DMS114 treated with DMSO at 0.1 percent for 48 hours (cell line): ENCODE measurements at regions not wholly inside any gene's neighbourhood (a gene's known extent, or its start where the extent isn't known, plus 50 kb on each side); places are given as distances from the start of the nearest gene placed in this dataset.

Experiments
- DNase-seq: peaks from one replicate; lab custom pipeline; 2025; ENCODE audit not compliant: unreplicated experiment; lab: John Stamatoyannopoulos, UW

DNA sequence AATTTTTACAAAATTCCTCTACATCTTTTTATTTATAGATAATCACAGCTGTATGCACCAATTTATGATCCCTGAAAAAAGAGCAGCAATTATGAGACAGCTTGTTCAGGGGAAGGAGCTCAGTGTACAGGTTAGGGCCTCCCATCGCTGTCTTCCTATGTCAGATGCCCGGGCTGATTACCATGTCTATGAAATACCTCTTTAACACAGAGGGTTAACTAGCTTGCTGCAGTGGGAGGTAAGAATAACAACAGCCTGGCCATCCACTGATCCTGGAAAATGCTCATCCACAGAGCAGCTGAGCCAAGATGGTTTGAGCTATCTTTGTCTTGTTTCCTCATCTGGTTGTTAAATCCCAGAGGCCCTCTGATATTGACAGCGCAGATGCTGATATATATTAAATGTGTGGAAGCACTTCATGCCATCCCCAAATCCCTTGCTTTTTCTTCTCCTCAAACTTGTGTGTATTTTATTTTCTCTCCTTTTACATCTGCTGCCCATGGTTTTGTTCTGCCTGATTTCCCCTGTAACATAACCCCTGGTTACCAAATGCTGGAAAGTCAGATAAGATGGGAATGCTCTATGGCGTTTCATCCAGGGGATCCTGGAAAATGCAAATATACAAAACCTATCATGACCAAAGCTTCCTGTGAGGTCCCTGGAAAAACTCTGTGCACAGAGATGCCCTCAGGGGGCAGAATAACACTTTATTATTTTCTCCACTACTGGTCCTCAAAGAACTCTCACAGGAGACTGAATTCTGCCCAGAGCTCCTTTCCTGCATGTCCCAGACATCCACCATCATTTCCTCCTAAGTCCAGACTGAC is 85.8 kb upstream of the PUDP start:
- no peak for DNase-seq

DNA sequence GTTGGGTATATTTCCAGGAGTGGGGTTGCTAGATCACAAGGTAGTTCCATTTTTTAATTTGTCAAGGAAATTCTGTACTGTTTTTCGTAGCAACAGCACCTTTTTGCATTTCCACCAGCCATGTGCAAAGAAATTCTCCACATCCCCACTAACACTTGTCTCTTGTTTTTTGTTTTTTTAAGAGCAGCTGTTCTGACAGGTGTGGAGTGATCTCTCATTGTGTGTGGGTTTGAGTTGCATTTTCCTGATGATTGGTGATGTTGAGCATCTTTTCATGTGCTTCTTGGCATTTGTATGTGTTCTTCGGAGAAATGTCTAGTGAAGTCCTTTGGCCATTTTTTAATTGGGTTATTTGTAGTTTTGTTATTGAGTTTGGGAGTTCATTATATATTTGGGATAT is 80.3 kb upstream of the PUDP start:
- DNase-seq: no peak

DNA sequence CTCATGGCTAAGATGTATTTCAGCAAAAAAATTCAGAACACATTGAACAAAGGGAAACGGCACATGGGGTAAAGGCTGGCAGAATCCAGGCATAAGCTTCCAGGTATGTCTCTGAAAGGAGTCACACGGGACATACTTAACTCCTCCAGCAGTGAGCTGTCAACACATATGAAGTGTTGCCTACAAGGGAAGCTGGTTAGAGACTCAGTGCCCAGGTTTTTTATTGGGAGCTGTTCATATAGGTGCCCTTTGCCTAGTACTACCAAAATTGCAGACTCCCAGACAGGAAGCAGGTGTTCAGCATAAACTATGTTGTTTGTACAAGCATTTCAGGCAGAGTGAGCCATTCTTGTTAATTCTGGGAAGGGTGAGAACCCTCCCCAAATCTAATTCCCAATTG is 77.4 kb upstream of the PUDP start:
- no peak for DNase-seq

DNA sequence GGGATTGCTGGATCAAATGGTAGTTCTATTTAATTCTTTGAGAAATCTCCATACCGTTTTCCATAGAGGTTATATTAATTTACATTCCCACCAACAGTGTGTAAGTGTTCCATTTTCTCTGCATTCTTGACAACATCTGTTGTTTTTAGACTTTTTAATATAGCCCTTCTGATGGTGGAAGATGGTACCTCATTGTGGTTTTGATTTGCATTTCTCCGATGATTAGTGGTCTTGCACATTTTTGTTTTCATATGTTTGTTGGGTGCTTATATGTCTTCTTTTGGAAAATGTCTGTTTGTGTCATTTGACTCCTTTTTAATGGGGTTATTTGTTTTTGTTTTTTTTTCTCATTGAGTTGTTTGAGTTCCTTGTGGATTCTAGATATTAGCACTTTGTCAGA is 75.3 kb upstream of the PUDP start:
- no peak for DNase-seq

DNA sequence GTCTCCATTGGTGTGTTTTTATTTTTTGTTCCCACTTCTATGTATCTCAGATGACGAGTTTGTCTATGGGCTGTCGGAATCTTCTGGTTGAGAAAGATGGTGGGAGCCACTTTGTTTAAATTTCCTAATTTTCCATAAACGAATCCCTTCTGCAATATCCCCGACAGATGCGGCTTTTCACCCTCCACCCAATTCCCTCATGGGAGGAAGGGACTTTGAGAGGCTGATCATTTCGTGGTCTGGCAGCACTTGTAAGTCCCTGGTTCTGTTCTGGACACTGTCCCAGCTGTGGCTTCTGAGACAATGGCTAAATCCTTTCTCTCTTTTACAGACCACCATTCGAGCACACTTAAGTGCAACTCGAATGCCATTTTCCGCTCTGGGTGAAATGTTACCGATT is 72.2 kb upstream of the PUDP start:
- DNase-seq: no peak

DNA sequence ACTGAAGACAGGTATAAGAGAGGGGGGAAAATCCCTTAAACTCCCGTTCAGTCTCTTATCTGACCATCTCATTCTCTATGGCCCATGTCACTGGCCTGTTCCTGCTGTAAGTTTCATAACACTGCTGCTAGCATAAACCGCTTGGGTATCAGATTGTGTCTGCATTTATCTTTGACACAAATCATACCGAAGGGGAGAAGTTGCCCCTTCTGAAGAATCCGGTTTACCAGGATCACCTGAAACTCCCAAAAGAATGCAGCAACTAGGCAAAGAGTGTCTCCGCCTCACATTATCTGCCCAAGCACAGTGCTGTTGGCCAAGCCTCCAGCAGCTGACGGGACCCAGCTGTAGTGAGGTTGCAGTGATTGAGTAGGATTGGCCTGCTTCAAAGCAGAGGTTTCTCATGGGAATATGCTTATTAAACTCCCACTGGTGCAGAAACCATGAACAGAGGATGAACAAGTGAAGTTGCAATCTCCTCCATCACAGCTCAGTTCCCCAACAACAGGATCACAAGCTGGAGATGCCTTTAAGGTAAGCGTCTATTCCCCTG is 71.3 kb upstream of the PUDP start:
- DNase-seq: no peak

DNA sequence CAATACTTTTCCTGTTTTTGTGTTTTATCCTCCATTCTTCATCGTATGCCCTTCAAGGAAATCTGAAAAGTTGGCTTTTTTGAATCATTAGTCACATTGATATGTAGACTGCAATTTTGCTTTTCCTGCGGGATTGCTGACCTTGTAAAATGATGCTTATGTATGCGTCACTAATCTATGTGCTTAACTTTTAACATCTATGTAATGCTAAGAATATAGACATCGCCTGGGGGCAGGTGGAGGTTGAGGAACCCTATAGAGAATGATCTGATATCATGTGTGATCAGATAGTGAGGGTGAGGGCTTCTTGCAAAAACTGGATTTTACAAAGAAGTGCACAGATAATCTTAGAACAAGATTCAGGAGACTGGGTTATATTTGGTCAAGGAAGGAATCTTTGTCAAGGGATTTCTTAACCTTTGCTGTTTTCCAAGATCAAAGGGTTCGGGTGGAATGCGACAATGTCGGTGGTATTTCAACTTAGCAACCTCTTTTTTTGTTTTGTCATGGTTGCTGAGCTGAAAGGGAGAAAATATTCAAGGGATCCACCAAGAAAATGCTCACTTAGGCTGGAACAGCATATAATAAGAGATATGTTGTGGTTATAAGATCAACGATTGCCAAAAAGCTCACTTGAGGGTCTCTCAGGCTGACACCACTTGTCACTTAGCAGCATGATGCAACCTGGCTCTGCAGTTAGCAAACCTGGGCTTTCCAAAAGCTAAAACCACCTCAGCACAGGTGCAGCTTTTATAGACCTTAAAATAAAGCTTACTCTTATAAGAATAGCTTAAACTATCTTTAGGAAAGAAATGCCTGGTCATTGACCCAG is 70.6 kb upstream of the PUDP start:
- no peak for DNase-seq

DNA sequence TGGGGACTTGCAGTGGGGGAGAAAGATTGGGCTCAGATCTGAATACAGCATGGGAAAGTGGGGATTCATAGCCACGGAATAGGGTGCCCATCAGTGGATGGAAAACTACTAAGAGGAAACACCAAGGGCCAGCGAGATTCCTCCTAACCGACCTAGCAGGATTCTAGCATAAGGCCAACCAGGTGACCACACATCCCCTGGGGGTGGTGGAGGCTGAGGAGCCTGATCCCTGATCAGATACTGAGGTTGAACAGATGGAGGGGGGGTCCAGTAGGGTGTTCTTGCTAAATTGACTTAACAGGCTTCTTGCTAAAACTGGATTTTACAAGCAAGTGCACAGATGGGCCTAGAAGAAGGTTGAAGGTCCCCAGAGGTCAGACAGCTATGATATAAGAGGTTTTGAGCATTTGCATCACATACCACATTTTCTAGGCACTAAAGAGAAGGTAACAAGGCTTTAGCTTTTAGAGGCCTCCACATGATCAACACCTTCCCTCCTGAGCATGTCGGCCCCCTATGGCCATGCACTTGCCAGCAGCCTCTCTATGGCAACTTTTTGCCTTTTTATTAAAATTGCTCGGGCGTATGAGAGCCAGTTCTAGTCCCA is 69.1 kb upstream of the PUDP start:
- no peak for DNase-seq

DNA sequence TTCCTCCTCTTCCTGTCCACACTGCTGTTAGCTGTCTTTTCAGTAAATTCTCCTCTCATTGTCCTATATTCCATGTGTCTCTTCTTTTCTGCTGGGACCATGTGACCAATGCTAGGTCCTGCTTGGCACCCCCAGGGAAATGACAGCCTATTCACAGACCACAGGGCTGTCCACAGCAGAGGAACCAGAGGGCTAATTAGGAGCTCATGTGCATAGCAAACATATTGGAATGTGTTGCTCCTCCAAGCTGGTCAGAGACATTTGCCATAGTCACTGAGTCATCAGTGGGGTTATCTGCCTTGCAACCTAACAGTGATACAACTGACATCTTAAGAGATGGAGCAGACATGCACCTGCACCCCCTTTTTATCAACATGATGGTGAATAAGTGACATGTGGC is 67.9 kb upstream of the PUDP start:
- DNase-seq: no peak

DNA sequence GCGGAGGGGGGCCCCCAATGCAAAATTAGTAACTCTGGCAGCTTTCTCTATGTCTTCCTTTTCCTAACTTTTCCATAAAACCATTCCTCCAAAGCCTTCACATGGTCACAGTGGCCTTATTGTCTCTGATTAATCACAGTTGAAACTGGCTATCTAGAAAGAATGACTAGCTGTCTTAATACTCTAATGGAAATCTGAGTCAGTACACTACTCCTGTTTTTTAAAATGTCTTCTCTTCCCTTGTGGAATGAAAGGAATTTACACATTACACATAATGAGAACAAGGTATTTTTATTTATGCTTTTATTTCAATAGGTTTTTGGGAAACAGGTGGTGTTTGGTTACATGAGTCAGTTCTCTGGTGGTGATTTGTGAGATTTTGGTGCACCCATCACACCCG is 66.3 kb upstream of the PUDP start:
- no peak for DNase-seq

DNA sequence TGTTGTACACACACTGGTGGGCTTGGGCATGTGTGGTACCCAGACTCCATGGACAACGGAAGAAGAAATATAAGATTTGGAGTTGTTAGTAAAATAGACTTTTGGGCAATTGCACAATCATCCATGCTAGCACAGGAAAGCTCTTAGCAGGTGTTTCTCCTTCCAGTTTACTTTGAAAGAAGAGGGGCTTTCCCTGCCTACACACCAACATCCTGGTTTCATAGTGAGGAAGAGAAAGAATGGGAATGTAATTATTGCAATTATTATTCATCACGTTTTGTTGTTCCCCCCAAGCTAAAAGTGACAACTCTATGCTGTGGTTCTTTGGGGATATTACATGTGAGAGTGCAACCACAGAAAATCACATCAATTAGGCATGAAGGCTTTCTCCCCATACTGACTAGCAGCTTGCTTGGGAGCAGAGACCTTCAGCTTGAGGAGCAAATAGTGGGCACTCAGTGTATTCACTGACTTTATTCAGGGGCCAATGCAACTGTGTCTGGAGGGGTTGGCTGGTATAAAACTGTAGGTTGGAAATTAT is 57.2 kb upstream of the PUDP start:
- DNase-seq: no peak

DNA sequence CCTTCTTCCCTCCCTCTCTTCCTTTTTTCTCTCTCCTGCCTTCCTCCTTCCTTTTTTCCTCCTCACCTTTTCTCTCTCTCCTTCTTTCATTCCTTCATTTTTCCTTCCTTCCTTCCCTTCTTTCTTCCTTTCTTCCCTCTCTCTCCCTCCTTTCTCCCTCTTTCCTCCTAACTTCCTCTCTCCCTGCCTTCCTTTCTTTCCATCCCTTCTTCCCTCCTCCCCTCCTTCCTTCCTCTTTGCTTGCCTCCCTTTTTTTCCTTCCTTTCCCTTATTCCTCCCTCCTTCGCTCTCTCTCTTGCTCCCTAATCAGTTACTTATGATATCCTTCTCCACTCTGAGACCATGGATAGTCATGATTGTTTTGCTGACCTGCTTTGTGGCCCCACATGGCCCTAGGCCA is 56.7 kb upstream of the PUDP start:
- DNase-seq: no peak

DNA sequence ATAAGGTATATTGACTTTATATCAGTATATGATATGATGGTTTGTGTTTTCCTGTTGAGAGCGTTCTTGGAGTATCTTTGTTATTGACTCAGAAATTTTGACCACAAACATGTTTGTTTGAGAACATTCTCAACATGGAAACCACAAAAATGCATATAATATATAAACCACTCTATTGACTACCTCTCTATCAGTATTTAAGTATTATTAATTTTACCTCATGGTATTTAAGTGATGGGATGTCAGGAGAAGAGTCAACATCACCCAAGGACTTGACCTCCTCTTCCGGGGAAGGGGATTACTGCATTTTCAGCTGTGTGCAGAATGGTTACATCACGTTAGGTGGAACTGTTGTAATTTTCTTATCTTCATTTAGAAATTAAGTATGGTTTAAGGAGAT is 54.3 kb upstream of the PUDP start:
- no peak for DNase-seq

DNA sequence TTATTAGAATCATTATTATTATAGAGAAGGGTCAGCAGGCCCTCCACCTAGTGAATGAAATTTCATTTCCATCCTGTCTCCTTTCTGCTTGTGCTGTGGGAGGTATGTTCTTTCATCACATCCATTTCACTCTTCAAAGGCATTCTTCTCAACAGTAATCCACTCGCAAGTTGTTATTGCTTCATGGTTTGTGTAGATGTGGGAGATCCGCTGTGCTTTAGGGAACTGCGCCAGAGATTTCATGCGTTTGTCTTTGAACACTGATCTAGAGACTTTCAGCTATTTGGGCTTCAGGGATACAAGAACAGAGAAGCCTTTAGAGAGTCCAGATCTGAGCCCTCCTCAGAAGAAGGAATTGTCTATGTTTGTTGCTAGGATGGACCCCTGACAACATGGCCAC is 53.5 kb upstream of the PUDP start:
- no peak for DNase-seq

DNA sequence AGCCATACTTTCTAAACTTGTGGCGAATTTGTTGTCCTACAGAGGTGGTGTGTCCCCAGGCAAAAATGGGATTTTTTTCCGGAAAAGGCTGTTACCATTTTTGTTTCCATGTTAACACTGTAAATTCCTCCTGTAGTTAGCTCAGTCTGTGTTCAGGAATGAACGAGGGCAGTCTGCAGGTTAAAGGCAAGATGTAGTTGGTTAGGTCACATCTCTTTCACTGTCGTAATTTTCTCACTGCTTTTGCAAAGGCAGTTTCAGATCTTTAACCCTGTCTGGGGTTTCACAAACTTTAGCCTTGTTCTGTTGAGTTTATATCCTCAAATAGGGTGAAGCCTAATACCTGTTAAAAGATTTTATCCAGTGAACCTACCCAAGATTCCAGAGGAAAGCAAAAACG is 50.5 kb upstream of the PUDP start:
- no peak for DNase-seq
